GM19467 (cell line): ENCODE measurements at regions not wholly inside any gene's neighbourhood (a gene's known extent, or its start where the extent isn't known, plus 50 kb on each side); places are given as distances from the start of the nearest gene placed in this dataset.

ENCODE experiments used
- ATAC-seq: cut with Tn5 transposase; IDR thresholded peaks from one replicate; pipeline ENCODE4 v1.9.1; 2021; ENCODE audit warnings: mild to moderate bottlenecking, moderate library complexity; ENCODE audit not compliant: unreplicated experiment

GRCh38 chr14:85438481-85438942, 91.4 kb upstream of the FLRT2 start:
- ATAC-seq = no peak

GRCh38 chr14:85439696-85440328, 90.1 kb upstream of the FLRT2 start:
- no peak for ATAC-seq

GRCh38 chr14:85441909-85442643, 87.9 kb upstream of the FLRT2 start:
- no peak for ATAC-seq

- no peak for ATAC-seq
These were observed 86.9 kb upstream of the FLRT2 start for GRCh38 chr14:85442996-85443395.

DNA sequence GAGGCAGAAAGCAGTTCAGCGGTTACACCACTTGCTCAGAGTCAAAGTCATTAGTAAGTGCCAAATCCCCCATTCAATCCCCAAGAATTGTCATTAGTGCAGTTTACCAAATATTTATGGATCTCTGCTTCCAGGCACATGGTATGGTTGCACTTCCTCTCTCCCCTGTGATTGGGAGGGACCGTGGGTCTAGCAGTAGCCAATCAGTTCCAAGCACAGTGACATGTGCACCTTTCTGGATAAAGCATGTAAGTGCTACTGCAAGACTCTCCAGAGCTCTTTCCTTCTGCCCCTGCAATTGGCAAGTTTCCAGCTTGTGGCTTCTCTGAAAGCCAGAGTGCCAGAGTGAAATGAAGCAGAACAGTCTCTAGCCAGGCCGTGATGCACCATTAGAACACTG, 85.3 kb upstream of the FLRT2 start:
- ATAC-seq = no peak

GRCh38 chr14:85445151-85445795, 84.7 kb upstream of the FLRT2 start:
- ATAC-seq = no peak

- no peak for ATAC-seq
These were observed 82.1 kb upstream of the FLRT2 start for GRCh38 chr14:85447883-85448282.

DNA sequence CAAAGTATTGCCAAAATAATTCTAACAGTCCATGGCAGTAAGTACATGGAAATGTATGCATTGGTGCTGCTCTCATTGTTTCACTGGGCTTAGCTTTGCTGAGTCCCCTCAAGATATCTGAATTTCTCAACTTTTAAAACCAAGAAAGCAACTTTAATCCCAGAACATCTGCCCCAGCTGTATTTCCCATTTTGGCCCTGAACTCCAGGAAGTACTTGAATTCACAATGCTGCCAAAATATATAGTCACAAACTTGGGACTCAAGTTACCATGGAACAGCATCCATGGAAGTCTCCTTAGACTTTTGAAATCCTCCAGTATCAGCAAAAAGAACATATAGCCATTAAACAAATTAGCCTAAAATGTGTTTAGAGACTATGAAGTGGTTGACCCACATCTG, 78.5 kb upstream of the FLRT2 start:
- no peak for ATAC-seq

GRCh38 chr14:85453401-85454225, 76.3 kb upstream of the FLRT2 start:
- no peak for ATAC-seq

DNA sequence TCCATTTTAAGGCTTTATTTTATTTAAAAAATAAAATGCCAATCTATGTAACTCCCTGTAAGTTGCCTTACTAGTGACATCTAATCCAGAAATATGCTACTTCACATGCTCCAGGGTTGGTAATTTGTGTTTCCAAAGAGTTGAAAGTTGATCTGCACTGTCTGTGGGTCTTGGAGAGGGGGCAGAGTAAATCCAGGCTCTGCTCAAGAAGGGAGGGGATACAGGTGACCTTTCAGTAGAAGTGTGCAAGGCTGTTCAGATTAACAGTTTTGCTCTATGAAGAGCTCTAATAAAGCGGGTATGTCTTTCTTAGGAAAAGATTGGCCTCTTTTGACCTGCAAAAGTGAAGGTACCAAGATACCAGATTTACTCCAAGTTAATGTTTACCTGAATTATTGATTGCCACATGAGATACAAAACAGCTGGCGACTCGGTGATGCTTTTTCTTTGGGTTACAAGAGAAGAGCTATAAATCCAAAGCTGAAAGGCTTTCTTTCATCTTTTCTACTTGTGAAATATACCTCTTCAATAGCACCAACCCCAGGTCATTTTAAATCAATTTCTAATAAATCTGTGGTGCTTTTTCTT, 75.6 kb upstream of the FLRT2 start:
- no peak for ATAC-seq

- no peak for ATAC-seq
These were observed 70.5 kb upstream of the FLRT2 start for GRCh38 chr14:85459361-85460000.

- no peak for ATAC-seq
These were observed 68.4 kb upstream of the FLRT2 start for GRCh38 chr14:85461432-85462133.

DNA sequence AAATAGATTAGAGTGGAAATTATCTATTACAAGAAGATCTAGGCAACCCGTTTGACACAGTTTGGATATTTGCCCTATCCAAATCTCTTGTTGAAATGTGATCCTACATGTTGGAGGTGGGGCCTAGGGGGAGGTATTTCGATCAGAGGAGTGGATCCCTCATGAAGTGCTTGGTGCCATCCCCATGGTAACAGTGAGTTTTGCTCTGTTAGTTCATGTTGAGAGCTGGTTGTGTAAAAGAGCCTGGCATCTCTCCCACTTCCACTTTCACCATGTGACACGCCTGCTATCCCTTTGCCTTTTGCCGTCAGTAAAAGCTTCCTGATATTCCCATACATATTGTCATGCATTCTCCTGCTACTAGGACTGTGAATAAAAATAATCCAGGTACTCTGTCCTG, 66.4 kb upstream of the FLRT2 start:
- no peak for ATAC-seq

- no peak for ATAC-seq
These were observed 65.6 kb upstream of the FLRT2 start for GRCh38 chr14:85464135-85464895.

DNA sequence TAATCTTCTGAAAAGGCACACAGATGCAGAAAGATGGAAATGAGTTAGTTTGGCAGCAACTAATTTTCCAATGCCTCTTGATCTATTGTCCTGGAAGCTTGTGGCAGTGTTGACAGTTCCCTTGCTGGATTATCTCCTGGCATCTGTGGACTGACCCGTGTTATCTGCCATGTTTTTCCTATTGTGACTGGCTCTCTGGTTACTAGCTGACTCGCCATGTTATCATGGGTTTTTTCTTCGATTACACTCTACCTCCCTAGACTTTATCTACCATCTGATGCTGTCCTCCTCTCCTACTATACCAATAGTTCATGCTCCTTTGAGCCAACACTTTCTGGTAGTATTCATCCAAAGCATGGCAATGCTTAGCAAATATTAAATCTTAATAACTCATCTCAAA, 63.3 kb upstream of the FLRT2 start:
- ATAC-seq = no peak

- no peak for ATAC-seq
These were observed 61.1 kb upstream of the FLRT2 start for GRCh38 chr14:85468816-85469215.

DNA sequence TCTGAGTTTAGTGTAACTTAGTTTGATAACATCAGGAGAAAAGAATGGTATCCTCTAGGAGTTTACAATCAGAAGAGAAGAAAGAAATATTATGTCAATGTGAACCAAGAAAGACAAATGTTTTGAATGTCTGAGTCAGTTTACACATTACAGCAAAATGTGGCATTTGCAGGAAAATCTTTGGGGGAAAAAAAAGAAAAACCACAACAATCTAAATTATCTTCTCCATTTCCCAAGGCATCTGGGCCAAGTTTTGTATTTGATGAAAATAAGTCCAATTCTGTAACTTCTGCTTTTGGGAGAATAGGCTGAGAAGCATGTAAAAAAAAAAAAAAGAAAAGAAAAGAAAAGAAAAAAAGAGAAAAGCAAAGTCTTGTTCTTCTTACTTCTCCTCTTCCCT, 58.8 kb upstream of the FLRT2 start:
- ATAC-seq = no peak

- no peak for ATAC-seq
These were observed 58.2 kb upstream of the FLRT2 start for GRCh38 chr14:85471744-85472143.

DNA sequence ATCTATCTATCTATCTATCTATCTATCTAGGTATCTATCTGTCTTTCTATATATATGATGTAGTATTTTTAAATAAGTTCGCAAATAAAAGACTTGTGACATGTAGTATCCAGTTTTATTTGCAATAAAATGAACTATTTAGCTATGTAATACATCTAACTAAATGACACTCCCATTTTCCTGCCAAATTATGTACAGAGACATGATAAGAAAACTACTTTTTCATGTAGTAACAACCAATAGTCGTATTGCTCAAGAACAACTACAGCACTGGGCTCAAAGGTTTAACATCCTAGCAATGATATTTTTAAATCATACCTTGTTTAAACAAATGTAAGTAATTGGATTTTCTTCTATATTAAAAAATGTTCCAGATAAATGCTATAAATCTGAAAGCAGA, 55.5 kb upstream of the FLRT2 start:
- ATAC-seq = no peak
